ENCODE measurements at regions not wholly inside any gene's neighbourhood (a gene's known extent, or its start where the extent isn't known, plus 50 kb on each side); places are given as distances from the start of the nearest gene placed in this dataset.

DNA sequence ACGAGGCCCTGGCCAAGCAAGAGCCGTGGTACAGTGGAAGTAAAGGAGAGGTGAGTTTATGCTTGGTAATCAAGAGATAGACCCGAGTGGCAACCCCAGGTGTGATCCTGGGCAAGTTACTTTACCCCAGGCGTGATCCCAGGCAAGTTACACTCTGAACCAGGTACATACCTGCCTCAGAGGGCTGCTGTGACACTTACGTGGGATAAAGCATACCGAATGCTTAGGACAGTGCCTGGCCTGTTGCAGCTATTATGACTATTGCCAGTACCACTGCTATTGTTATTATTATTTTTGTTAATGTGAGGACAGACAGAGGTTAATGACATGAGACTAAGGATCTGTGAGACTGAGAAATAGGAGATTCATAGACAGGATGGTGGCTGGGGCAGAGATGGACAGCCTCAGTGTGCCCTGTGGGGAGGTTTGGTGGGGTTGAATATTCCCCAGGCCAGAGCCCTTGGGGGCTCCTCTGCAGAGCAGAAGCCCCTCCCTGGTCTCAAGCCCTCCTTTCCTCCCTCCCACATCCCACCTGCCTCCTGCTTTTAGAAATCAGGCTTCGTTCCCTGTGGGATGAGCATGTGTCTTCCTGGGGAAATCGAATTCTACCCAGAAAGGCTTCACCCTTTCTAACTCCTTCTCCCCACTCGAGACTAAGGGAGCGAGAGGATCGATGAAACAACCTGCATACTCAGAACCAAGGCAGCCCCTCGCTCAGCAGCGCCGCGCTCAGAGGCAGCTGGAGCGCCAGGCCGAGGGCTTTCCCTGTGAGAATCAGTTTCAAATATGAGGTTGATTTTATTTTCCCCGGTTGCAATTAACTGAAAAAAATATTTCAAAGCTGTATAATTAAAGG, 62.0 kb upstream of the SIX3 start:
- DNase-seq, result no peak

DNA sequence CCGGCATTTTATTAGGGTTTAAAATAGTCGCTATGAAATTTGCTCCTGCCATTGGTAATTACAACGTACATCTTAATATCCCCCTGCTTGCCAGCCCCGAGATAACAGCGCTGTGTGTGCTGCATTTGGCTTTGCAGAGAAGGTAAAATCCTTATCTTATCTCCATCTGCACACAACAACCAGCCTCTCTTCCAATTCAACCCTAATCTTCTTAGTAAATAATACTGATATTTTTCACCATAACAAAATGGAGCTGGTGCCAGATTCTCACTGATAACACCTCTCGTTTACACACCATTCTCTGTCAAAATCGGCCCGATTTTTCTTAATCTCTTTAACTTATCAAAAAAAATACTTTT, 61.4 kb upstream of the SIX3 start:
- DNase-seq, result peak; percentile 75

DNA sequence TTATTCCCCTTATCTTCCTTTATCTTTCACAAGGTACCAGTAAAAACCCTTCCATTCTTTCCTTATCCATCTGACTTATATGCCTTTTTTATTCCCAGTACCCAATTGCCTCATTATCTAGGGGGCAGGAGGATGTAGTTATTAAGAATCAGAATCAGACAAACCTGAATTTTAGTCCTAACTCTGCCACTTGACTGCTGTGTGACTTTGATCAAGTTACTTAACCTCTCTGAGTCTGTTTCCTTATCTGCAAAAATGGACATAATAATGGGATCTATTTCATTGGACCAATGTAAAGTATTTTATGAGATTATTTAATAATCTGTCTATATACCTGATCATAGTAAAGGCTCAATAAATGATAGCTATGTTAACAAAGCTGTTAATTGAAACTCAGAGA, 59.6 kb upstream of the SIX3 start:
- DNase-seq, result no peak

DNA sequence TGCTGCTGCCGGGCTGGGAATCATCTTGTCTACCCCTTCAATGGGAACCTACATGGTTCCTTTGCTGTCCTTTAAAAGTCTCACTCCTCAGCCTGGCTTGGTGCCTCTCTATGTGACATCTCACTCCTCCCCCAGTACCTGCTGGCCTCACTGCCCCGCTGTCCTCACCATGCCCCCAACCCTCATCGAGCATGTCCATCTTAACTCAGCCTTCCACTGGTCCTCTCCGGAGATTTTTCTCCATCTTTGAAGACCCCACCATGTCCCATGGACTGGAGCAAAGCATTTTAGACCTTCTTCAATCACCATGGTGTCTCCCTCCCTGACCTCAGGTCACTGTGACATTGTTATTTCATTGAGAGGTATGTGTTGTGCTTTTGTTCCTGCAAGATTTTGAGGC, 58.1 kb upstream of the SIX3 start:
- DNase-seq, result no peak

DNA sequence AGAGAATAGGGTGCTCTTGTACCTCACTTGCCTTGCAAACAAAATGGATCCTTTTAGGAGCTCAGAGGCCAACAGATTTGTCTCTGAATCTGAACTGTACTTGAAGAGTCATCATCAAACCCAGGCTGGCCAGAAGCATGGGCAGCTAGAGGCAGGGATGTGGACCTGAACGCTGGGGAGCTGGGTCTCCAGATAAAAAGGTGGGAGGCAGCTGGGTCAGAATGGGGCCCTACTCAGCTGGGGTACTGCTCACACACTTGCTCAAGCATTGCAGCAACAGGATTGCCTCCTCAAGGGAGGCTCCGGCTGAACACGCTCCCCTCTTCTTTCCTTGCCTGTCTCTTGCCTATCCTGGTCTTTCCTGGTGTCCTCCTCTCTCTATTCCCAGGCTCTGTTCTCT, 57.3 kb upstream of the SIX3 start:
- DNase-seq, result no peak

DNA sequence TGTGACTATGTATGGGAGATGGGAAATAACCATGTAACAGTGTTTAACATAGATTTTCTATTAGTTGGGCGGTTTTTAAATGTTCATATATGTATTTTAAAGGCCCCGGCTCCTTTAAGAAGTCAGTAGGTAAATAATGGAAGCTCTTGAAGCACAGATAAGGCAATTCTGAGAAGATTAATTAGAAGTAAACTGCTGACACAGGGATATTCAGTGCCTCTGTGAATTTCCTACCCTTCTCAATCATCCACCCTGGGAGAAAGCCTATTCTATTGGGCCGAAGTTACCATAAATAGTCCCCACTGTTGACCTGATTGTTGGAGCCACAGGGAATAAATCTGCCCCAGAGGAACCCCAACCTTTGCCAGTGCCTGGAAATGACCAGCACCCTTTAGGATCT, 56.8 kb upstream of the SIX3 start:
- no peak for DNase-seq

DNA sequence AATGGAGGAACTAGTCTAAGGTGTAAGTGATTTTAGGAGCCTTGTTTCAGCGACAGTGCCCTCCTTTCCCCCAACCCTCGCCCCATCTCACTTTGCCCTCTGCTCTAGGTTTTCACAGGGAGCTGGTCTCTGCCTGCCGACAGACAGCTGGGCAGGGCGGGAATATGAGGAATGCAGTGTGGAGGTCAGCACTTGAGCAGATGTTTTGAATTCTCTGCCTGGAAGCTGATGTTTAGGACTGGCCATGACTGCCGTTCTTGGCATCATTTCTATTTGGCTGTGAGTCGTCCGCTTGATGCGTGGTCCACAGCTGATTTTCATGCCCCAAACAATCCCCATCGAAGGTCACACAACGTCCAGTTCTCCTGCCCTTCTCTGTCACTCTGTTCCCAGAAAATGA, 55.1 kb upstream of the SIX3 start:
- DNase-seq, result no peak

DNA sequence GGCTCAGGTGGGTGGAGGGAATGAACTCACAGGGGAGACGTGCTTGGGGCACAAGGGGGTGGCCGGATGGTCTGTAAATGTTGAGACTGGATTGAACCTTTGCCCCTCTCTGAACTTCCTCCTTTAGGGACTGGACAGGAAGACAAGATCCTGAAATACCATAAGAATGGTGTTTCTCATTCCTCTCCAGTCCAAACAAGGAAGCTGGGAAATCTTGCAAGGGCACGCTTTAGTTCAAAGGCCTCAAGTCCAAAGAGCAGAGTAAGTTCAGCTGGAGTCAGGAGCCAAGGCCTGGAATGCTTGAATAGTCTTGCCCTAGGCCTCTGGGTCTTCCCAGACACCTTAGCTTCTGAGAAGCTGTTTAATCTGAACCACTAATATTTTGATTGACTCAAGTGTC, 52.4 kb upstream of the SIX3 start:
- DNase-seq, result no peak

Measured in NCI-H82 (cell line).